A204.1 (cell line): ENCODE measurements at regions not wholly inside any gene's neighbourhood (a gene's known extent, or its start where the extent isn't known, plus 50 kb on each side); places are given as distances from the start of the nearest gene placed in this dataset.
"Not testable (repeated sequence)": the region's sequence is repeated elsewhere in the genome, so short reads cannot be mapped to it uniquely, and the experiment has no call there.

Experiments
- FAIRE-seq: peaks from 2 replicates; lab custom pipeline; 2012; peaks lifted over from hg19 to GRCh38; lab: Jason Lieb, UNC

GRCh38 chr5:62230876-62231388 is 75.1 kb upstream of the KIF2A start:
- FAIRE-seq = not testable (repeated sequence)

GRCh38 chr5:62231576-62231975 is 74.4 kb upstream of the KIF2A start:
- FAIRE-seq = no peak

GRCh38 chr5:62232218-62232617 is 73.8 kb upstream of the KIF2A start:
- not testable (repeated sequence) for FAIRE-seq

- FAIRE-seq = not testable (repeated sequence)
Observed at GRCh38 chr5:62233083-62234046, 72.6 kb upstream of the KIF2A start.

GRCh38 chr5:62236593-62236992 is 69.4 kb upstream of the KIF2A start:
- FAIRE-seq = not testable (repeated sequence)

- not testable (repeated sequence) for FAIRE-seq
Observed at GRCh38 chr5:62237944-62238343, 68.1 kb upstream of the KIF2A start.

- FAIRE-seq = not testable (repeated sequence)
Observed at GRCh38 chr5:62238584-62238983, 67.4 kb upstream of the KIF2A start.

GRCh38 chr5:62240494-62240893 is 65.5 kb upstream of the KIF2A start:
- not testable (repeated sequence) for FAIRE-seq

- not testable (repeated sequence) for FAIRE-seq
Observed at GRCh38 chr5:62242000-62242399, 64.0 kb upstream of the KIF2A start.

GRCh38 chr5:62243046-62243445 is 63.0 kb upstream of the KIF2A start:
- not testable (repeated sequence) for FAIRE-seq

- FAIRE-seq = not testable (repeated sequence)
Observed at GRCh38 chr5:62248192-62248591, 57.8 kb upstream of the KIF2A start.

- not testable (repeated sequence) for FAIRE-seq
Observed at GRCh38 chr5:62250085-62250484, 55.9 kb upstream of the KIF2A start.

GRCh38 chr5:62250919-62251318 is 55.1 kb upstream of the KIF2A start:
- FAIRE-seq = not testable (repeated sequence)

GRCh38 chr5:62252519-62252918 is 53.5 kb upstream of the KIF2A start:
- not testable (repeated sequence) for FAIRE-seq

- not testable (repeated sequence) for FAIRE-seq
Observed at GRCh38 chr5:62255551-62255950, 50.5 kb upstream of the KIF2A start.

- FAIRE-seq = no peak
Observed at GRCh38 chr5:62256161-62257019, 49.6 kb upstream of the KIF2A start.
